Common myeloid progenitor, CD34-positive (primary cell): ENCODE measurements at regions not wholly inside any gene's neighbourhood (a gene's known extent, or its start where the extent isn't known, plus 50 kb on each side); places are given as distances from the start of the nearest gene placed in this dataset.

ENCODE experiments used
- CTCF ChIA-PET: fragments of 350-600 bp; sonication (Branson Sonifier 250); formaldehyde crosslinking; loops from one replicate; lab custom pipeline; 2021; ENCODE audit warnings: antibody characterized with exemption; lab: Charles Lee
- POLR2A ChIA-PET: fragments of 350-600 bp; sonication (Branson Sonifier 250); formaldehyde crosslinking; loops from one replicate; lab custom pipeline; 2021; ENCODE audit warnings: antibody characterized with exemption; lab: Charles Lee
- DNase-seq, 3 donors: peaks; one replicate each; pipeline versions ENCODE4 v3.0.0 to v3.0.0-alpha.2; 2013
- H3K27ac ChIP-seq, 2 experiments: 1 replicate in 1 of 2; 2 replicates in 1 of 2; pipeline ENCODE4 v1.7.0; 2013; ENCODE audit warnings: inconsistent platforms in 2 of 2, low read length in 2 of 2, mild to moderate bottlenecking in 2 of 2, low read depth in 1 of 2, moderate library complexity in 1 of 2; ENCODE audit not compliant: severe bottlenecking in 2 of 2, insufficient read depth in 1 of 2, poor library complexity in 1 of 2
- H3K27me3 ChIP-seq, 5 experiments: replicated peaks in 2 of 5; 1 replicate in 3 of 5; 2 replicates in 2 of 5; pipeline versions ENCODE4 v1.6.1 to v1.7.0; 2013; ENCODE audit warnings: low read length in 4 of 5, mild to moderate bottlenecking in 2 of 5, moderate library complexity in 2 of 5, inconsistent platforms in 1 of 5; ENCODE audit not compliant: insufficient read depth in 5 of 5, control insufficient read depth in 4 of 5
- H3K36me3 ChIP-seq, 4 experiments: 1 replicate in 2 of 4; 2 replicates in 2 of 4; pipeline versions ENCODE4 v1.6.1 to v1.7.0; 2013; ENCODE audit warnings: low read length in 3 of 4, control low read depth in 1 of 4, mild to moderate bottlenecking in 1 of 4; ENCODE audit not compliant: control insufficient read depth in 4 of 4, insufficient read depth in 4 of 4
- H3K4me1 ChIP-seq, 4 experiments: 1 replicate in 3 of 4; 2 replicates in 1 of 4; pipeline versions ENCODE4 v1.6.1 to v1.7.1; 2013; ENCODE audit warnings: low read length in 3 of 4, mild to moderate bottlenecking in 3 of 4, control low read depth in 1 of 4, inconsistent platforms in 1 of 4, moderate library complexity in 1 of 4; ENCODE audit not compliant: control insufficient read depth in 4 of 4, insufficient read depth in 4 of 4; ENCODE audit errors: control extremely low read depth in 1 of 4
- H3K4me3 ChIP-seq, 7 experiments: 1 replicate in 4 of 7; 2 replicates in 3 of 7; pipeline versions ENCODE4 v1.5.1 to v1.7.0; 2013; ENCODE audit warnings: mild to moderate bottlenecking in 7 of 7, low read length in 6 of 7, moderate library complexity in 6 of 7, inconsistent platforms in 2 of 7, low read depth in 2 of 7, control low read depth in 1 of 7; ENCODE audit not compliant: insufficient read depth in 4 of 7, control insufficient read depth in 1 of 7; ENCODE audit errors: extremely low read depth in 1 of 7
- H3K9me3 ChIP-seq, 5 experiments: 1 replicate in 4 of 5; 2 replicates in 1 of 5; pipeline versions ENCODE4 v1.6.1 to v1.7.1; 2013; ENCODE audit warnings: low read length in 4 of 5, mild to moderate bottlenecking in 2 of 5, inconsistent platforms in 1 of 5, low read depth in 1 of 5, moderate library complexity in 1 of 5; ENCODE audit not compliant: control insufficient read depth in 4 of 5, insufficient read depth in 2 of 5; ENCODE audit errors: control extremely low read depth in 1 of 5
- WGBS: methylation state at CpG from one replicate; pipeline ENCODE4 v1.1.5; 2013; ENCODE audit not compliant: insufficient coverage; 5-methylcytosine and 5-hydroxymethylcytosine counted together

DNA sequence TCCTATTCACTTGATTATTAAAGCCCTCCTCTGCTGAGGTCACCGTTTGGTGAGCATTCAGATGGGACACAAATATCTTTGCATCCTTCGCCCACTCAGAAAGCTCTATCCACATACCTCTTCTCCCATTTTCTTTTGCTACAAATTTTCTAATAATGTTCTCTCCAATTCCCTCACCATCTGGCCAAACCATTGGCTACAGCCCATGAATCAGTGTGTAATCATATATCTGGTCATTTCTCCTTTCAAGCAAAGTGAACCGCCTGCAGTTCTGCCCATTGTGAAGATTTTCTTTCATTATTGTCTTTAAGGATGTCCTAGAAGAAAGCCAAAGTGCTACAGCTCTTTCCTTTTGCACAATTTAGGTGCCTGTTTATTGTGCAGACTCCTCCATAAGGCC is 54.2 kb upstream of the DAPK1 start:
- Histone ChIP-seq H3K4me3 (no peak overlapping the region), H3K9me3 (no peaks in the 10 kb centered on the region), H3K27ac (no peak overlapping the region), H3K36me3 (no peaks in the 10 kb centered on the region), H3K27me3 (no peaks in the 10 kb centered on the region), H3K4me1 (peaks cover 4 to 16% (median 10%) of the 10 kb centered on the region in 4 experiments)
- 100% methylated on average over 1 of the region's 3 CpGs for WGBS
- ChIA-PET CTCF (interaction anchor here (1.0 kb wide), 1 partner anchor 54 kb away, joined by 3 read pairs; the partner anchor contains the start of gene DAPK1), POLR2A (no interaction called here)
- no peak for DNase-seq

DNA sequence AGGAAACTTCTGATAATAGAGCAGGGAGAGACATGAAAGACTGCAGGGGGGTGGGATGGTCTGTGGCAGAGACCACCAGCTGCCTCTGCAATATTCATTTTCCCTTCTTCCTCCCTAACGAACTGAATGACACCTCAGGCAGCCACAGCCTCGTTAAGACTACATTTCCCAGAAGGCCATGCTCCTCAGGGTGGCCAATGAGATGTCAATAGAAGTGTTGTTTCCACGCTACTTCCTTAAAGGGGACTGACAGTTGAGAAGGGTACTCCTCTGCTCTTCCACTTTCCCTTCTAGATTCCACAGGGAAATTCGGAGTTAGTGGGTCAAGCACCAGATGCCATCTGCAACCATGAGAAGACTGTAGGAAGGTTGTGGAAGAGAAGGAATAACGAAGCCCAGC is 52.0 kb upstream of the DAPK1 start:
- ChIA-PET CTCF (no interaction called here), POLR2A (no interaction called here)
- DNase-seq, result peak; percentile 50 to 79 (median 68)
- H3K4me3 ChIP-seq, result peak overlapping the region in 6 of 7 experiments; percentile 2 to 57 (median 42)
- H3K4me1 ChIP-seq, result peaks cover 0 to 8% (median 3%) of the 10 kb centered on the region in 4 experiments
- 0% methylated on average over 2 of the region's 5 CpGs for WGBS
- no peaks in the 10 kb centered on the region for H3K27me3 ChIP-seq
- peak overlapping the region in 1 of 2 experiments; percentile 46 for H3K27ac ChIP-seq
- no peaks in the 10 kb centered on the region for H3K9me3 ChIP-seq
- H3K36me3 ChIP-seq, result no peaks in the 10 kb centered on the region

DNA sequence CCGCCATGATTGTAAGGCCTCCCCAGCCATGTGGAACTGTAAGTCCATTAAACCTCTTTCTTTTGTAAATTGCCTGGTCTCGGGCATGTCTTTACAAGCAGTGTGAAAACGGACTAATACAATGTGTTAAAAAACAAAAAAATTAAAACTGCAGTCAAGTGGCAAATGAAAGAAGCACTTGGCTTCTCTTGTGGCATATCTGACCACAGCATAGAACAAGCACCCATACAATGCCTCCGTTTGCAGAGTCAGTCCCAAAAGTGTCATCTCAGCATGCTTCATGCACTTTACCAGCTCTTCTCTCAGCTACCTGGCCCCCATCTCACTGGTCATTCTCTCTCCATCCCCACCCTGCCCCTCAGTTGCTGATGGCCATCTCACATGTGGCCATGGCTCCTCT is 51.1 kb upstream of the DAPK1 start:
- CTCF ChIA-PET, result no interaction called here

DNA sequence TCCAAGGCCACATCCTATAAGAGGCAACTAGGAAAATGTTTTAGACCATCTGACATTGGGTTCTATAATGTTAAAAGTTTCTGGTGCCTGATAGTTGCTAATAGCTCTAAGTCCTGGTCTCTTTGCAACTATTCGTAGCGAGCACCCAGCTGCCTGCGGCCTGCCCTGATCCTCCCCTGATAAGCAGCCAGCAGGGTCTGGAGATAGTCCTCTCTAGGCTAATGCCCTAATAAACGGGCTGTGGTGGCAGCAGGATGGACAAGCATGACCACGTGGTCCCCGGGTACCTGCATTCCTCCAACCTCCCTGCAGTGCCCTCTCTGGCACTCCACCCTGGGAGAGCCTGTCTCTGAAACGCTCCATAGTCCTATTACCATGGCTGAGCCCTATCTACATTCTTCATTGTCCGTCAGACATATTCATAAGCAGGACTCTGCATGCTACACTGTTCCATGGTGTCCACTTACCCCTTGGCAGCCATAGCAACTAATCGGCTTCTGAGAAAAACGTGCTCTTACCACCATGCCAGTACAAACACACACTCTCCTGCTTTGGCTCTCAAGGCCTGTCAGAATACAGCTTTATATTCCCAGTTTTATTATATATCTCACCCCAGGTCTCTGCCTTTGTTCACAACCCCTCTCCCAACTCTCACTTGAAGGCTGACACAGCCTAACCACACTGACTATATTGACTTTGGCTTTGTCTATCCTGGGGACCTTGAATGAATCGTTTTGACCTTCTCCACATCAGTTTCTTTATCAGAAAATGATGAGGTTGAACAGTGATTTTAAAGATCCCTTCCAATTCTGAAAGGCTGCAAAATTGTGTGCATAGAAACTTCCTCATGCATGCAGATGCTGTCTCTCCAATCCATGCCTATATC is 49.9 kb upstream of the DAPK1 start:
- Histone ChIP-seq H3K27ac (no peak overlapping the region), H3K27me3 (no peaks in the 10 kb centered on the region), H3K9me3 (no peaks in the 10 kb centered on the region), H3K36me3 (no peaks in the 10 kb centered on the region), H3K4me1 (peaks cover 0 to 8% (median 3%) of the 10 kb centered on the region in 4 experiments), H3K4me3 (no peak overlapping the region)
- ChIA-PET POLR2A (no interaction called here), CTCF (no interaction called here)
- WGBS, result 96% methylated on average over 10 of the region's 11 CpGs
- DNase-seq, result no peak

More for the DNA sequence above, 51.1 kb upstream of the DAPK1 start:
- Histone ChIP-seq H3K4me3 (no peak overlapping the region), H3K27me3 (no peaks in the 10 kb centered on the region), H3K4me1 (peaks cover 0 to 8% (median 3%) of the 10 kb centered on the region in 4 experiments), H3K36me3 (no peaks in the 10 kb centered on the region), H3K9me3 (no peaks in the 10 kb centered on the region), H3K27ac (no peak overlapping the region)
- DNase-seq, result no peak
- WGBS, result 91% methylated on average over 2 of the region's 4 CpGs
- POLR2A ChIA-PET, result no interaction called here
